NCI-H774 (cell line): ENCODE measurements at regions not wholly inside any gene's neighbourhood (a gene's known extent, or its start where the extent isn't known, plus 50 kb on each side); places are given as distances from the start of the nearest gene placed in this dataset.
A peak's percentile ranks its signal among the peaks of the same experiment; 100 is the strongest.

Experiments used
- DNase-seq: peaks from one replicate; lab custom pipeline; 2025; lab: John Stamatoyannopoulos, UW

GRCh38 chr3:1552831-1553230, 460.0 kb downstream of the CNTN6 start:
- no peak for DNase-seq

- DNase-seq = no peak
Observed at GRCh38 chr3:1561427-1561826, 468.6 kb downstream of the CNTN6 start.

- DNase-seq = no peak
Observed at GRCh38 chr3:1571736-1572135, 478.9 kb downstream of the CNTN6 start.

- no peak for DNase-seq
Observed at GRCh38 chr3:1576047-1576446, 483.2 kb downstream of the CNTN6 start.

- DNase-seq = no peak
Observed at GRCh38 chr3:1578124-1578806, 485.4 kb downstream of the CNTN6 start.

GRCh38 chr3:1583044-1583443, 490.2 kb downstream of the CNTN6 start:
- DNase-seq = no peak

GRCh38 chr3:1587426-1587825, 494.6 kb downstream of the CNTN6 start:
- DNase-seq = no peak

GRCh38 chr3:1591327-1592028, 498.7 kb downstream of the CNTN6 start:
- no peak for DNase-seq

GRCh38 chr3:1594940-1595339, 502.1 kb downstream of the CNTN6 start:
- no peak for DNase-seq

- no peak for DNase-seq
Observed at GRCh38 chr3:1600206-1600605, 498.5 kb upstream of the CNTN4 start.

- no peak for DNase-seq
Observed at GRCh38 chr3:1600700-1601418, 497.8 kb upstream of the CNTN4 start.

- DNase-seq = peak; percentile 75
Observed at GRCh38 chr3:1609416-1609815, 489.2 kb upstream of the CNTN4 start.

GRCh38 chr3:1611824-1612223, 486.8 kb upstream of the CNTN4 start:
- no peak for DNase-seq

- DNase-seq = no peak
Observed at GRCh38 chr3:1613962-1614361, 484.7 kb upstream of the CNTN4 start.

- no peak for DNase-seq
Observed at GRCh38 chr3:1616744-1617143, 481.9 kb upstream of the CNTN4 start.

- DNase-seq = no peak
Observed at GRCh38 chr3:1623896-1624295, 474.8 kb upstream of the CNTN4 start.

GRCh38 chr3:1632128-1632527, 466.5 kb upstream of the CNTN4 start:
- DNase-seq = no peak

GRCh38 chr3:1661839-1662238, 436.8 kb upstream of the CNTN4 start:
- no peak for DNase-seq

- DNase-seq = no peak
Observed at GRCh38 chr3:1664266-1664665, 434.4 kb upstream of the CNTN4 start.

- no peak for DNase-seq
Observed at GRCh38 chr3:1666865-1667264, 431.8 kb upstream of the CNTN4 start.

GRCh38 chr3:1677576-1678156, 421.0 kb upstream of the CNTN4 start:
- DNase-seq = peak; percentile 26

- no peak for DNase-seq
Observed at GRCh38 chr3:1692428-1692827, 406.2 kb upstream of the CNTN4 start.

- no peak for DNase-seq
Observed at GRCh38 chr3:1693145-1693544, 405.5 kb upstream of the CNTN4 start.
